Fibroblast of skin of right biceps (primary cell): ENCODE measurements at regions not wholly inside any gene's neighbourhood (a gene's known extent, or its start where the extent isn't known, plus 50 kb on each side); places are given as distances from the start of the nearest gene placed in this dataset.
A peak's percentile ranks its signal among the peaks of the same experiment; 100 is the strongest.
"Not testable (repeated sequence)": the region's sequence is repeated elsewhere in the genome, so short reads cannot be mapped to it uniquely, and the experiment has no call there.

Experiments
- DNase-seq: peaks from one replicate; pipeline ENCODE4 v3.0.0-alpha.2; 2013

DNA sequence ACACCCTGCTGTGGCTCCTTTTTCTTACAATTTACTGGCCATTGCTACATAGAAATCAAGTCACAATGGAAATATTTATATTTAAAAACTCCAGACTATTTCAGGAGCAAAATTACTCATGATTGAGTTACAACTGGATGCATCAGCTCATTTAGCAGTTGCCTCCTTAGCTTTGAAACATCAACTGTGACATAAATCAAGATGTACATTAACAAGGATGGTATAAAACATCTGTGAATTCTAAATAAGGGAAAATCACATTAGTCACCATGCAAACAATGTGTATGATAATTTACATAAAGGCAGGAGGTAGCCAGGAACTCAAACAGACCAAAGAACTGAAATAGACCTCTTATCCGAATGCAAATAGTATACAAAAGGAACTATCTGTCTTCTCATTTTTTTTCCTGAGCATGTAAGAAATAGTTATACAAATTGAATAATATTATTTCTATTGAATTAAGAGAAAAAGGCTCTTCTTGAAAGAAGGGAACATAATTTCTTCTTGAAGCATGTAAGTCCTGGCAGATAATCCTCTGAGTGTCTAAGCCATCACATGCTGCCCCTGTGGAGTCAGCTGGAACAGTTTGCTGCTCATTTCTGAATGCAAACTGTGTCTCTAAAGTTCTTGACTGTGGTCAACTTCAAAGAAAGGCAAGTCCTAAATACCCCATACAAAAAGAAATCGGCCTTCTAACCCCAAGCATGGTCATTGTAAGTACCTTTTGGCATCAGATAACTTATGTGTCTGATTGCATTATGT lies 151.2 kb downstream of the NAA11 start:
- peak; percentile 63 for DNase-seq

DNA sequence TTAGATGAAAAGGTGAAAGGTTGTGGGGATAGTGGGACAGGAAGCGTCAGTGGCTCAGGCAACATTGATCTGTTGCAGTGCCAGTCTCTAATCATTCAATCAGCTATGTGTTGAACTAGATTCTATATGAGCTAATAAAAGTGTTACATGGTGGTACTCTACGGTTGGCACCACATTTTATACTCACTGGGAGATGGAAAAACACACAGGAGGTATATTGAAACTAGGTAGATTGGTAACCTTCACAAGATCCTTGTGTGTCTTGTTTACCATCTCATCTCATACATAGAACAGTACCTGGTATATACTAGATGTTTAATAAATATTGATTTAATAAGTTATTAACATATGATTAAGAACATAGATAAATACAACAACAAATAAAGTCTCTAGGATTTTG lies 152.7 kb downstream of the NAA11 start:
- no peak for DNase-seq

- DNase-seq, result no peak
Measured at GRCh38 chr4:79170077-79170476, 155.8 kb downstream of the NAA11 start.

DNA sequence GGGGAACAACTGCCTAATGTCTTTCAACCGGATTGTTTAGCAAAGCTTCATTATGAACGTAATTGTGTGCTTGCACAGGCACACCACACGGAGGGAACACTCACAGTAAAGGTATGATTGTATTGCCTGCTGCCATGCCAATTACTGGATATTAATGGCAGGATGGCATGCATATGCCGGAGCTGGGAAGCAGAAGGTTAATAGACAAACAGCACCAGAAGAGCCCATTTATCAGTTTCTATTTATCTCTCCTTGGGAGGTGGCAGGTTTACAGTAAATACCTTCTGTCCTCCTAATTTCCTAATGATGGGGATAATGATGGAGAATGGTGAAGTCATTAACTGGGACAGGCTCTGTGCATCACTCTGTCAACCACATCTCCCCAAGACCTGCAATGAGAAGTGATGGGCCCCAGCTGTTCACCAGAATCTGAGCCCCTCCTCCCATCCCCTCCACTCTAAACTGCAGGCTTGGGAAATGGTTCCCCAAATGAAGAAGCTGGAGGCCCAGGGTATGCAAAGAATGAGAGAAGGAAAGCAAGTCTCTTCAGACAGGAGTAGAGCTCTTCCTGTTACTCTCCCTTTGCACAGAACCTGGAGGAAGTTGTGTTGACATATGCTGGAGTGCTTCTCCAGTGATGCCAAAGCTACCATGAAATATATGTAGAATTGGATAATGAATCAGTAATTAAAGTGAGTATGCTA lies 160.8 kb downstream of the NAA11 start:
- no peak for DNase-seq

GRCh38 chr4:79163981-79164490 lies 161.8 kb downstream of the NAA11 start:
- no peak for DNase-seq

DNA sequence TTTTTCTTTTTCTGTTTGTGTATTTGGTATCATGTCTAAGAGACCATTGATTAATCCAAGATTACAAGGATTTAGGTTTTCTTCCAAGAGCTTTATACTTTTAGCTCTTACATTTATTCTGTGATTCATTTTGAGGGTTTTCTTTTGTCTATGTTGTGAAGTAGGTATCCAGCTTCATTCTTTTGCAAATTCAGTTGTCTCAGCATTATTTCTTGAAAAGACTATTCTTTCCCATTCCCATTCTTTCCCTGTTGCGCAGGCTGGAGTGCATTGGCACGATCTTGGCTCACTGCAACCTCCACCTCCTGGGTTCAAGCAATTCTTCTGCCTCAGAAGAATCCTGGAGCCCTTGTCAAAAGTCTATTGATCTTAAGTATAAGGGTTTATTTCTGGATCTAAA lies 164.9 kb downstream of the NAA11 start:
- no peak for DNase-seq

GRCh38 chr4:79158705-79159104 lies 167.2 kb downstream of the NAA11 start:
- DNase-seq, result not testable (repeated sequence)

DNA sequence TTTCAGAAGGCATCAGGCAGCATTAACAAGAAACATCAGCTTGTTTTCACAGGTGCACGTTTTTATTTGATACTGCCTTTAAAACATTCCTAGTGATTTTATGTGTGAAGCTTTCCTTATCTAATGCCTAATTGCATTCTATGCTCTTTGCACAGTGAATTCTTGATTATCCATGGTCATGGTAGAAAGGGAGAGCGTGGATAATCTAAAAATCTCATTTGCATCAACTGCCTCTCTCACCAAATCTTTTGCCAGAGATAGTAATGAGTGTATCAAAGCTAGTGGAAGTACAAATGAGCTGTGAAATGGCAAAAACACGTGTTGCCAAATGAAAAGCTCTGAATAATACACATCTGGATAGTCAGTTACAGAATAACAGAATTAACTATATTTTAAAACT lies 170.5 kb downstream of the NAA11 start:
- no peak for DNase-seq

- DNase-seq, result no peak
Measured at GRCh38 chr4:79150820-79151416, 174.9 kb downstream of the NAA11 start.

GRCh38 chr4:79148369-79148768 lies 177.5 kb downstream of the NAA11 start:
- DNase-seq, result no peak

- peak; percentile 17 for DNase-seq
Measured at GRCh38 chr4:79147251-79147650, 178.6 kb downstream of the NAA11 start.

- peak; percentile 15 for DNase-seq
Measured at GRCh38 chr4:79141530-79141929, 184.3 kb downstream of the NAA11 start.

- no peak for DNase-seq
Measured at GRCh38 chr4:79134767-79135166, 191.1 kb downstream of the NAA11 start.

DNA sequence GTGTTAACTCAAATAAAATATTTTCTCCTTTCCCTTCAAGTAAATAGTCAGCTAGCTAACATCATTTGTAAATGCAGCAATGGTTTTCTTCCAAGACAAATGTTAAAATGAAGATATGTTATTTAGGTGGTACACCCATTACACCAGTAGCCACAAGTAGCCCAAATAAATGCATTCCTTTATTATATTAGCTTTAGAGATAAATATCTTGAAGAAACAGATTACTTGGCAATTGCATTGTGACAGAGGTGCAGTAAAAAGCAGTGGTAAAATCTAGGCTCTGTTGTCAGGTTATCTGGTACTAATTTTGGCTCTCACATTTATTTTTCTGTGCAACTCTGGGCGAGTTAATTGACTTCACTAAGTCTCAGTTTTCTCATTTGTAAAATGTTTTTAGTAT lies 193.0 kb downstream of the NAA11 start:
- no peak for DNase-seq

DNA sequence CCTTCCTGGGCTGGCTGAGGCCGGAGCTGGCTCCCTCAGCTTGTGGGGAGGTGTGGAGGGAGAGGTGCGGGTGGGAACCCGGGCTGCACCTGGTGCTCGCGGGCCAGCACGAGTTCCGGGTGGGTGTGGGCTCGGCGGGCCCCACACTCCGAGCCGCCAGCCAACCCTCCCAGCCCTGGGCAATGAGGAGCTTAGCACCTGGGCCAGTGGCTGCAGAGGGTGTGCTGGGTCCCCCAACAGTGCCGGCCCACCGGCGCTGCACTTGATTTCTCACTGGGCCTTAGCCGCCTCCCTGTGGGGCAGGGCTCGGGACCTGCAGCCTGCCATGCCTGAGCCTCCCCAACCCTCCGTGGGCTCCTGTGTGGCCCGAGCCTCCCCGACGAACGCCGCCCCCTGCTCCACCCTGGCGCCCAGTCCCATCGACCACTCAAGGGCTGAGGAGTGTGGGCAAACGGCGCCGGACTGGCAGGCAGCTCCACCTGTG lies 182.7 kb upstream of the PAQR3 start:
- DNase-seq, result no peak

DNA sequence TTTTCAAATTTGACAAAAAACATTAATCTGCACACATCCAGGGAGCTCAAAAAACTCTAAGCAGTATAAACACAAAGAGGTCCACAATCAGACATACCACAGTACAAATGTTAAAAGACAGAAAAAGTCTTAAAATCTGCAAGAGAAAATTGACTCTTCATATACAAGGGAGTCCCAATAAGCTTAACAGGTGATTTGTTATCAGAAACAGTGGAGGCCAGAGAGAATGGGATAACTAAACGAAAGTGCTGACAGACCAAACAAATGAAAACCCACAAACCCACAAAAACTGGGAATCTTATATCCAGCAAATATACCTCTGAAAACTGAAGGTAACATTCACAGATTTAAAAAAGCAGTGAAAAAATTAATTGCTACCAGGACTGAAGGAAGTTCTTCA lies 182.0 kb upstream of the PAQR3 start:
- DNase-seq, result no peak

DNA sequence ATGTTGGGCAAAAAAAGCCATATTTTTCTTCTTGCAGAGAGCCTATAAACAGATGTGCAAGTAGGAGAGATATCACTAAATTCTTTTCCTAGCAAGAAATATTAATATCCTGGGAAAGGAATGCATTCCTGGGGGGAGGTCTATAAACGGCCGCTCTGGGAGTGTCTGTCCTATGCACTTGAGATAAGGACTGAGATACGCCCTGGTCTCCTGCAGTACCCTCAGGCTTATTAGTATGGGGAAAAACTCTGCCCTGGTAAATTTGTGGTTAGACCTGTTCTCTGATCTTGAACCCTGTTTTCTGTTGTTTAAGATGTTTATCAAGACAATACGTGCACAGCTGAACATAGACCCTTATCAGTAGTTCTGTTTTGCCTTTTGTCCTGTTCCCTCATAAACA lies 177.8 kb upstream of the PAQR3 start:
- not testable (repeated sequence) for DNase-seq

DNA sequence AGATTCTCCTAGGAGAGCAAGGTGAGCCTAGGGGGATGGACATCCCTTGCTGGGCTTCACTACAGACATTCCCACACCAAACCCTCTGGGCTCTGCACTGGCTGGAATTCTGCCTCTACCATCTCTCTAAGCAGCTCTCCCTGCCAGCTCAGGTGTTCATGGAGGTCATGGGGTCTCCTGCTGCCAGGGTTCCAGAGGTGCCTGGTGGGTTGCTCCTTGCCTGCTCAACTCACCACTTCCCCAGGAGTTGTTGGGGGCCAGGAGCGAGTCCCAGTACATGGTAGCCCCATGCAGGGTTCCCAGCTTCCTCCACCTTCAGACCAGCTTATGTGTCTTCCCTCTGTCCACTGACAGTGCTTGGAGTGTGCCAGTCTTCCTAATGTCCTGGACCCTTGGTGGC lies 167.8 kb upstream of the PAQR3 start:
- no peak for DNase-seq

GRCh38 chr4:79088946-79089691 lies 149.9 kb upstream of the PAQR3 start:
- no peak for DNase-seq

GRCh38 chr4:79087071-79087470 lies 147.8 kb upstream of the PAQR3 start:
- no peak for DNase-seq

- no peak for DNase-seq
Measured at GRCh38 chr4:79083406-79084010, 144.3 kb upstream of the PAQR3 start.

DNA sequence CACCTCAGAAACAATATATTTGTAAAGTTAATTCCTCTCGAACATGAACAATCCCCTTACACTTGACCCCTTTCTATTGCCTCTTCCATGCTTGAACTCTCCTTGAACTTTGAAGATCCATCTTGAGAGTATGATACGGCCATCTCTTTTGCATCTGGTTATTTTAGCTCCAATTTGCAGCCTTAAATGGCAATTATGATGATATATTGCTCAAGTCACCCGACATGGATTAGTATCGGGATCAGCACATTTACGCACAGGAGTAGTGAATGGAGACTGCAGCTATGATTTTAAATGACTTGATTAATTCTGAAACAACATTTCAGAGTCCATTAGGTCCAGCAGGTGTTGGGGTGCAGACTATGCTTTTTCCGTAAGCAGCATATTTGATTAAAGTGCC lies 143.8 kb upstream of the PAQR3 start:
- DNase-seq, result no peak

DNA sequence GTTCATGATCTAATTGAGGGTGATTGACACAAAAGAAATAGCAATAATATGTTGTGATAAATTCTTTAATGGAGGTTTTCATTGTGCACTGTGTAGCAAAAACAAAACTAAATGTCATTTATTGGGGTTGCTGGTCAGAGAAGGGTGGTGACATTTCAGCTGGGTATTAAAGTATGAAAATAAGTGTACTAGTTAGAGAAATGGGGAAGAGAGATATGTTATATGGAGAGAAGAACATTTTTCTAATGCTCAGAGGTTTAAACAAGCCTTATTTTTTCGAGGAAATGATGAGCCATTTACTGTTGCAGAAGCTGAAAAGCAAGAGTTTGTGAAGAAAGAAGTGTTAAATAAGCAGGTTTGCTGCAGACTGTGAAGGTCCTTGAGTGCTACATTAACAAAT lies 142.7 kb upstream of the PAQR3 start:
- DNase-seq, result no peak
